ENCODE measurements at regions not wholly inside any gene's neighbourhood (a gene's known extent, or its start where the extent isn't known, plus 50 kb on each side); places are given as distances from the start of the nearest gene placed in this dataset.
"Not testable (repeated sequence)": the region's sequence is repeated elsewhere in the genome, so short reads cannot be mapped to it uniquely, and the experiment has no call there.

GRCh38 chr7:13743226-13743625 lies 246.2 kb downstream of the ETV1 start:
- H3K4me3 ChIP-seq (ENCODE audit: insufficient read length, low read depth) = no peak overlapping the region
- no peaks in the 10 kb centered on the region for H3K36me3 ChIP-seq (ENCODE audit: insufficient read depth, insufficient read length, low read length)
- TF ChIP-seq YY1 (IDR thresholded peaks at IDR 0.05; ENCODE audit: insufficient read depth, insufficient read length) = no peak
- TF ChIP-seq ZNF274 (IDR thresholded peaks at IDR 0.05; ENCODE audit: low read depth, low read length) = no peak
- TF ChIP-seq SUZ12 (IDR thresholded peaks at IDR 0.05; ENCODE audit: extremely low read depth, insufficient read depth, insufficient read length) = no peak
- H3K9ac ChIP-seq (ENCODE audit: insufficient read length, low read depth) = no peak overlapping the region
- no peaks in the 10 kb centered on the region for H3K9me3 ChIP-seq (ENCODE audit: insufficient read depth, low read length)
- H3K27me3 ChIP-seq (ENCODE audit: insufficient read depth, insufficient read length) = no peaks in the 10 kb centered on the region
- H3K4me1 ChIP-seq (ENCODE audit: insufficient read depth, insufficient read length) = no peaks in the 10 kb centered on the region
- DNase-seq (ENCODE audit: low read depth, low spot score) = no peak

- Histone ChIP-seq H3K4me3 (ENCODE audit: insufficient read length, low read depth) (no peak overlapping the region), H3K27me3 (ENCODE audit: insufficient read depth, insufficient read length) (no peaks in the 10 kb centered on the region), H3K9ac (ENCODE audit: insufficient read length, low read depth) (no peak overlapping the region), H3K36me3 (ENCODE audit: insufficient read depth, insufficient read length, low read length) (no peaks in the 10 kb centered on the region), H3K4me1 (ENCODE audit: insufficient read depth, insufficient read length) (no peaks in the 10 kb centered on the region), H3K9me3 (ENCODE audit: insufficient read depth, low read length) (no peaks in the 10 kb centered on the region)
- TF ChIP-seq YY1 (IDR thresholded peaks at IDR 0.05; ENCODE audit: insufficient read depth, insufficient read length) (no peak), SUZ12 (IDR thresholded peaks at IDR 0.05; ENCODE audit: extremely low read depth, insufficient read depth, insufficient read length) (no peak), ZNF274 (IDR thresholded peaks at IDR 0.05; ENCODE audit: low read depth, low read length) (no peak)
- no peak for DNase-seq (ENCODE audit: low read depth, low spot score)
Measured at GRCh38 chr7:13745530-13745929, 243.9 kb downstream of the ETV1 start.

- no peak overlapping the region for H3K9ac ChIP-seq (ENCODE audit: insufficient read length, low read depth)
- no peak overlapping the region for H3K4me3 ChIP-seq (ENCODE audit: insufficient read length, low read depth)
- no peak for TF ChIP-seq ZNF274 (IDR thresholded peaks at IDR 0.05; ENCODE audit: low read depth, low read length)
- no peak for TF ChIP-seq YY1 (IDR thresholded peaks at IDR 0.05; ENCODE audit: insufficient read depth, insufficient read length)
- TF ChIP-seq SUZ12 (IDR thresholded peaks at IDR 0.05; ENCODE audit: extremely low read depth, insufficient read depth, insufficient read length) = no peak
- no peaks in the 10 kb centered on the region for H3K27me3 ChIP-seq (ENCODE audit: insufficient read depth, insufficient read length)
- H3K4me1 ChIP-seq (ENCODE audit: insufficient read depth, insufficient read length) = no peaks in the 10 kb centered on the region
- no peak for DNase-seq (ENCODE audit: low read depth, low spot score)
- H3K9me3 ChIP-seq (ENCODE audit: insufficient read depth, low read length) = no peaks in the 10 kb centered on the region
- H3K36me3 ChIP-seq (ENCODE audit: insufficient read depth, insufficient read length, low read length) = no peaks in the 10 kb centered on the region
Measured at GRCh38 chr7:13748998-13749397, 240.5 kb downstream of the ETV1 start.

GRCh38 chr7:13749636-13750035 lies 239.8 kb downstream of the ETV1 start:
- no peaks in the 10 kb centered on the region for H3K36me3 ChIP-seq (ENCODE audit: insufficient read depth, insufficient read length, low read length)
- TF ChIP-seq SUZ12 (IDR thresholded peaks at IDR 0.05; ENCODE audit: extremely low read depth, insufficient read depth, insufficient read length) (no peak), ZNF274 (IDR thresholded peaks at IDR 0.05; ENCODE audit: low read depth, low read length) (no peak)
- no peak for DNase-seq (ENCODE audit: low read depth, low spot score)

GRCh38 chr7:13751766-13752165 lies 237.7 kb downstream of the ETV1 start:
- Histone ChIP-seq H3K9ac (ENCODE audit: insufficient read length, low read depth) (no peak overlapping the region), H3K36me3 (ENCODE audit: insufficient read depth, insufficient read length, low read length) (no peaks in the 10 kb centered on the region), H3K9me3 (ENCODE audit: insufficient read depth, low read length) (no peaks in the 10 kb centered on the region), H3K27me3 (ENCODE audit: insufficient read depth, insufficient read length) (no peaks in the 10 kb centered on the region), H3K4me1 (ENCODE audit: insufficient read depth, insufficient read length) (no peaks in the 10 kb centered on the region), H3K4me3 (ENCODE audit: insufficient read length, low read depth) (no peak overlapping the region)
- DNase-seq (ENCODE audit: low read depth, low spot score) = no peak
- TF ChIP-seq SUZ12 (IDR thresholded peaks at IDR 0.05; ENCODE audit: extremely low read depth, insufficient read depth, insufficient read length) (no peak), YY1 (IDR thresholded peaks at IDR 0.05; ENCODE audit: insufficient read depth, insufficient read length) (no peak), ZNF274 (IDR thresholded peaks at IDR 0.05; ENCODE audit: low read depth, low read length) (no peak)

More at GRCh38 chr7:13749636-13750035, 239.8 kb downstream of the ETV1 start:
- no peaks in the 10 kb centered on the region for H3K9me3 ChIP-seq (ENCODE audit: insufficient read depth, low read length)
- no peaks in the 10 kb centered on the region for H3K4me1 ChIP-seq (ENCODE audit: insufficient read depth, insufficient read length)
- H3K4me3 ChIP-seq (ENCODE audit: insufficient read length, low read depth) = no peak overlapping the region
- H3K9ac ChIP-seq (ENCODE audit: insufficient read length, low read depth) = no peak overlapping the region
- H3K27me3 ChIP-seq (ENCODE audit: insufficient read depth, insufficient read length) = no peaks in the 10 kb centered on the region

- TF ChIP-seq ZNF274 (IDR thresholded peaks at IDR 0.05; ENCODE audit: low read depth, low read length) (no peak), SUZ12 (IDR thresholded peaks at IDR 0.05; ENCODE audit: extremely low read depth, insufficient read depth, insufficient read length) (no peak), YY1 (IDR thresholded peaks at IDR 0.05; ENCODE audit: insufficient read depth, insufficient read length) (no peak)
- H3K9ac ChIP-seq (ENCODE audit: insufficient read length, low read depth) = no peak overlapping the region
- no peak for DNase-seq (ENCODE audit: low read depth, low spot score)
- H3K36me3 ChIP-seq (ENCODE audit: insufficient read depth, insufficient read length, low read length) = no peaks in the 10 kb centered on the region
- H3K27me3 ChIP-seq (ENCODE audit: insufficient read depth, insufficient read length) = no peaks in the 10 kb centered on the region
- no peaks in the 10 kb centered on the region for H3K4me1 ChIP-seq (ENCODE audit: insufficient read depth, insufficient read length)
- H3K4me3 ChIP-seq (ENCODE audit: insufficient read length, low read depth) = no peak overlapping the region
- no peaks in the 10 kb centered on the region for H3K9me3 ChIP-seq (ENCODE audit: insufficient read depth, low read length)
Measured at GRCh38 chr7:13757841-13758240, 231.6 kb downstream of the ETV1 start.

GRCh38 chr7:13765853-13766252 lies 223.6 kb downstream of the ETV1 start:
- not testable (repeated sequence) for H3K27me3 ChIP-seq (ENCODE audit: insufficient read depth, insufficient read length); H3K9me3 ChIP-seq (ENCODE audit: insufficient read depth, low read length); H3K36me3 ChIP-seq (ENCODE audit: insufficient read depth, insufficient read length, low read length); H3K9ac ChIP-seq (ENCODE audit: insufficient read length, low read depth); DNase-seq (ENCODE audit: low read depth, low spot score); H3K4me1 ChIP-seq (ENCODE audit: insufficient read depth, insufficient read length); H3K4me3 ChIP-seq (ENCODE audit: insufficient read length, low read depth)

- DNase-seq (ENCODE audit: low read depth, low spot score) = no peak
Measured at GRCh38 chr7:13770305-13770704, 219.2 kb downstream of the ETV1 start.

More at GRCh38 chr7:13770305-13770704, 219.2 kb downstream of the ETV1 start:
- no peaks in the 10 kb centered on the region for H3K36me3 ChIP-seq (ENCODE audit: insufficient read depth, insufficient read length, low read length)
- no peaks in the 10 kb centered on the region for H3K27me3 ChIP-seq (ENCODE audit: insufficient read depth, insufficient read length)
- H3K9me3 ChIP-seq (ENCODE audit: insufficient read depth, low read length) = no peaks in the 10 kb centered on the region
- H3K4me1 ChIP-seq (ENCODE audit: insufficient read depth, insufficient read length) = no peaks in the 10 kb centered on the region
- no peak overlapping the region for H3K4me3 ChIP-seq (ENCODE audit: insufficient read length, low read depth)
- H3K9ac ChIP-seq (ENCODE audit: insufficient read length, low read depth) = no peak overlapping the region
- no peak for TF ChIP-seq ZNF274 (IDR thresholded peaks at IDR 0.05; ENCODE audit: low read depth, low read length)
- TF ChIP-seq YY1 (IDR thresholded peaks at IDR 0.05; ENCODE audit: insufficient read depth, insufficient read length) = no peak
- no peak for TF ChIP-seq SUZ12 (IDR thresholded peaks at IDR 0.05; ENCODE audit: extremely low read depth, insufficient read depth, insufficient read length)
